ENCODE measurements at regions not wholly inside any gene's neighbourhood (a gene's known extent, or its start where the extent isn't known, plus 50 kb on each side); places are given as distances from the start of the nearest gene placed in this dataset.

DNA sequence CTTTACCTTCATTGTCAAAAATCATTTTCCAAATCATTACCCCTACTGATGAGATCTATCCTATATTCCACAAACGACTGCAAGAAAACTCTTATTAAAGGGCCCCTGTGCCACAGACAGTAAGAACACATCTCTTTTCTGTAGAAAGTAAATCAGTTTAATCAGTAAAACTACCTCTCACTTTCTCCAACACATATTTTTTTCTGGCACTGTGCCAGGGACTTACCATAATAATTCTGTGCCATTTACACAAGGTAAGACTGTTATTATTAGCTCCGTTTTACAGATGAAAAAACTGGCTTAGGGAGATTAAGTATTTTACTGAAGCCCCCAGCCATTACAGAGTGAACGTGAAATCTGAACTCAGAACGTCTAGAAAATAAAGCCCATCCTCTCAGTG, 587.0 kb upstream of the COX7C start:
- no peak for DNase-seq (ENCODE audit: low read depth)
- H3K4me3 ChIP-seq (ENCODE audit: low read depth, low read length): no peak overlapping the region
- TF ChIP-seq, protein P1, sequence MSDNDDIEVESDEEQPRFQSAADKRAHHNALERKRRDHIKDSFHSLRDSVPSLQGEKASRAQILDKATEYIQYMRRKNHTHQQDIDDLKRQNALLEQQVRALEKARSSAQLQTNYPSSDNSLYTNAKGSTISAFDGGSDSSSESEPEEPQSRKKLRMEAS (IDR thresholded peaks at IDR 0.05; ENCODE audit: low read depth, low read length): no peak

DNA sequence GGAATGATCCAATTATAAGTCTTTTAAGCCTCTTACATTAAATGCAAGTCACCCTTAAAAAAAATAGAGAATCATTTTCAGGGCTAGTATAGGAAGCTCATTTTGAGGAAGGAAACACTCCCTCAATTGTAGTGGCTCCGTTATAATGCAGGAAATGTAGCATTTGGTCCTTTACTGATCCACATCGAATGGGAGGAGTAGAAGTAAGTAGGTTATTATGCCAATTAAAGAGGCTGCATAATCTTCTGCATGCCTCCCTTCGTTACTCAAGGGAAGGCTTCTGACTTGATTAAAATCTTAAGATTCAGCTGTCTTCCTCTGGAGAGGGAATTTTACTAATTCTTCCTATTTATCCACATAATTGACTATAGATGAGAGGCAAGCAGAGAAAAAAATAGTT, 579.2 kb upstream of the COX7C start:
- no peak for DNase-seq (ENCODE audit: low read depth)
- H3K4me3 ChIP-seq (ENCODE audit: low read depth, low read length): no peak overlapping the region
- TF ChIP-seq POLR2A (IDR thresholded peaks at IDR 0.05; ENCODE audit: extremely low read depth, insufficient read length): no peak
- TF ChIP-seq MYC (IDR thresholded peaks at IDR 0.05; ENCODE audit: low read depth, low read length): no peak
- TF ChIP-seq, protein P2, sequence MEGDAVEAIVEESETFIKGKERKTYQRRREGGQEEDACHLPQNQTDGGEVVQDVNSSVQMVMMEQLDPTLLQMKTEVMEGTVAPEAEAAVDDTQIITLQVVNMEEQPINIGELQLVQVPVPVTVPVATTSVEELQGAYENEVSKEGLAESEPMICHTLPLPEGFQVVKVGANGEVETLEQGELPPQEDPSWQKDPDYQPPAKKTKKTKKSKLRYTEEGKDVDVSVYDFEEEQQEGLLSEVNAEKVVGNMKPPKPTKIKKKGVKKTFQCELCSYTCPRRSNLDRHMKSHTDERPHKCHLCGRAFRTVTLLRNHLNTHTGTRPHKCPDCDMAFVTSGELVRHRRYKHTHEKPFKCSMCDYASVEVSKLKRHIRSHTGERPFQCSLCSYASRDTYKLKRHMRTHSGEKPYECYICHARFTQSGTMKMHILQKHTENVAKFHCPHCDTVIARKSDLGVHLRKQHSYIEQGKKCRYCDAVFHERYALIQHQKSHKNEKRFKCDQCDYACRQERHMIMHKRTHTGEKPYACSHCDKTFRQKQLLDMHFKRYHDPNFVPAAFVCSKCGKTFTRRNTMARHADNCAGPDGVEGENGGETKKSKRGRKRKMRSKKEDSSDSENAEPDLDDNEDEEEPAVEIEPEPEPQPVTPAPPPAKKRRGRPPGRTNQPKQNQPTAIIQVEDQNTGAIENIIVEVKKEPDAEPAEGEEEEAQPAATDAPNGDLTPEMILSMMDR (IDR thresholded peaks at IDR 0.05; ENCODE audit: low read depth, low read length): no peak
- TF ChIP-seq, protein P1 (IDR thresholded peaks at IDR 0.05; ENCODE audit: low read depth, low read length): no peak

DNA sequence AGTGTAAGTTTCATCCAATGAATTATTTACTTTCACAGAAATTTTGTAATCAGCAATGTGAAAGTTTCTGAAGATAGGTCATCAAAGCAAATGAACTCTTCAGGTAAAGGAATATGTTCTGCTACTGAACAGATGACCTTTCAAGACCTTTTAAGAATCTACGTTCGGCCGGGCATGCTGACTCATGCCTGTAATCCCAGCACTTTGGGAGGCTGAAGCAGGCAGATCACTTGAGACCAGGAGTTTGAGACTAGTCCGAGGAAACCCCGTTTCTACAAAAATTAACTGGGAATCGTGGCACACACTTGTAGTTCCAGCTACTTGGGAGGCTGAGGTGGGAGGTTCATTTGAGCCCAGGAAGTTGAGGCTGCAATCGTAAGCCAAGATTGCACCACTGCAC, 578.4 kb upstream of the COX7C start:
- no peak overlapping the region for H3K4me3 ChIP-seq (ENCODE audit: low read depth, low read length)
- TF ChIP-seq, protein P2 (IDR thresholded peaks at IDR 0.05; ENCODE audit: low read depth, low read length): no peak
- TF ChIP-seq POLR2A (IDR thresholded peaks at IDR 0.05; ENCODE audit: extremely low read depth, insufficient read length) (no peak), MYC (IDR thresholded peaks at IDR 0.05; ENCODE audit: low read depth, low read length) (no peak)
- TF ChIP-seq, protein P1 (IDR thresholded peaks at IDR 0.05; ENCODE audit: low read depth, low read length): no peak
- DNase-seq (ENCODE audit: low read depth): no peak

DNA sequence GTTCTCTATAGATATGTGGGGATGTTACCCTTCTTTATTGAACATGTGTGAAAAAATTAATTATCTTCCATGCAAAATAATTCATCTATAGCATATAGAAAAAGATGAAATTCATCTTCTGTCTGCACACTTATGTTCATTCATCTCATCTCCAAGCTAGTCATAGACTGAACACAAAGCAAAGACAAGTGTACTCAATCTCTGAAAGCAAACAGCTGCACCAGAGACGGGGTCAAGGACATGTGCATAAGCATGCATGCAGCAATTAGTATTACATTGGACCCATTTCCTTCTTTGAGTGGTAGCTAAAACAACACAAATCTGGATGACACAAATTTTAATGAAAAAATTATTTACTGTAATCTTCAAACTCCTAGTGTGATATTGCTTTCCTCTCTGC, 547.0 kb upstream of the COX7C start:
- no peak for TF ChIP-seq MYC (IDR thresholded peaks at IDR 0.05; ENCODE audit: low read depth, low read length)
- TF ChIP-seq POLR2A (IDR thresholded peaks at IDR 0.05; ENCODE audit: extremely low read depth, insufficient read length): no peak
- TF ChIP-seq, protein P1 (IDR thresholded peaks at IDR 0.05; ENCODE audit: low read depth, low read length): no peak
- TF ChIP-seq, protein P2 (IDR thresholded peaks at IDR 0.05; ENCODE audit: low read depth, low read length): no peak
- DNase-seq (ENCODE audit: low read depth): no peak

DNA sequence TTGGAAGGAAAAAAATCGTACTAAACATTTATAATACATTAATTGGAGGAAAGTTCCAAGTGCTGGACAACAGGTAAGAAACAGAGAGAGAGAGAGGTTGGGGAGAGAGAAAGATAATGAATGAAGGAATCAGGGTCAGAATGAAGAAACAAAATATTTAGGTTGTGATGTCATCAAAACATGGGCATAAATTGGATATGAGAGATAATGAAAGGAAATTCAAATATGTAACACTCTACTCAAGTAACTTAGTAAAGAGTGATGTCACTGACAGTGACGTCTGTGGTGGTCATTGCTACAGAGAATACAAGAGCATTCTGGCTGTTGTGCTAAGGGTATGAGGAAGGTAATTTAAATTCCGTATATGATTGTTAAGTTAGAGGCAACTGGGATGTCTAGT, 543.4 kb upstream of the COX7C start:
- DNase-seq (ENCODE audit: low read depth): no peak
- H3K4me3 ChIP-seq (ENCODE audit: low read depth, low read length): no peak overlapping the region
- TF ChIP-seq, protein P1 (IDR thresholded peaks at IDR 0.05; ENCODE audit: low read depth, low read length): no peak
- TF ChIP-seq, protein P2 (IDR thresholded peaks at IDR 0.05; ENCODE audit: low read depth, low read length): no peak
- TF ChIP-seq POLR2A (IDR thresholded peaks at IDR 0.05; ENCODE audit: extremely low read depth, insufficient read length) (no peak), MYC (IDR thresholded peaks at IDR 0.05; ENCODE audit: low read depth, low read length) (no peak)

More for the DNA sequence above, 547.0 kb upstream of the COX7C start:
- H3K4me3 ChIP-seq (ENCODE audit: low read depth, low read length): no peak overlapping the region

DNA sequence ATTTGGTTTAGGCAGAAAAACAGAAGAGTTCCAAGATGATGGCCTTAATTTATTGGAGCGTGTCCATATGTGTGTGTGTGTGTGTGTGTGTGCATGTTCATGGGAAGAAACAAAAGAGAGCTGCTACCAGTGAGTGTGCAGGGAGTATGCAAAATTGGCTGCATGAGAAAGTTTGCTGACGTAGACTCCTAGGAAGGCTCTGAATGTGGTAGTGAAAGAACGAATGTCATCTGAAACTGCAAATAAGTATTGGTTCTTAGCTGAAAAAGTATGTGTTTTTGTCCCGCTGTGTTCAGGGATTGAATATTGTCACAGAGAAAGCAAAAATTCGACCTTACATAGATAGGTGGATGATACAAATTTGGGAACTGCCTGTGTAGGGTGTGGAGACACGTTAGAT, 542.6 kb upstream of the COX7C start:
- DNase-seq (ENCODE audit: low read depth): no peak
- H3K4me3 ChIP-seq (ENCODE audit: low read depth, low read length): no peak overlapping the region
- TF ChIP-seq MYC (IDR thresholded peaks at IDR 0.05; ENCODE audit: low read depth, low read length) (no peak), POLR2A (IDR thresholded peaks at IDR 0.05; ENCODE audit: extremely low read depth, insufficient read length) (no peak)
- TF ChIP-seq, protein P1 (IDR thresholded peaks at IDR 0.05; ENCODE audit: low read depth, low read length): no peak
- TF ChIP-seq, protein P2 (IDR thresholded peaks at IDR 0.05; ENCODE audit: low read depth, low read length): no peak

All from NB4 (cell line).